RWPE2 (cell line): ENCODE measurements at regions not wholly inside any gene's neighbourhood (a gene's known extent, or its start where the extent isn't known, plus 50 kb on each side); places are given as distances from the start of the nearest gene placed in this dataset.

Experiments used
- ATAC-seq: fragments of 200-7000 bp; cut with Tn5 transposase; 3 replicates; pipeline ENCODE4 v1.9.1; 2021; ENCODE audit warnings: low read depth
- DNase-seq: peaks from one replicate; pipeline ENCODE4 v3.0.0-alpha.2; 2020; ENCODE audit warnings: low spot score
- H3K27ac ChIP-seq: fragments of 450-650 bp; 2 replicates; pipeline ENCODE4 v1.5.1; 2017; ENCODE audit warnings: mild to moderate bottlenecking; ENCODE audit not compliant: poor library complexity, severe bottlenecking
- H3K27me3 ChIP-seq: fragments of 250-450 bp; sonication (Bioruptor Pico); 2 replicates; pipeline ENCODE4 v1.5.1; 2021; ENCODE audit warnings: mild to moderate bottlenecking, moderate library complexity; ENCODE audit not compliant: insufficient read depth, poor library complexity, severe bottlenecking
- H3K36me3 ChIP-seq: fragments of 250-450 bp; sonication (Bioruptor Pico); 2 replicates; pipeline ENCODE4 v1.5.1; 2020; ENCODE audit warnings: low read depth, mild to moderate bottlenecking, moderate library complexity
- H3K4me1 ChIP-seq: fragments of 250-450 bp; sonication (Bioruptor Pico); 2 replicates; pipeline ENCODE4 v1.5.1; 2021; ENCODE audit warnings: mild to moderate bottlenecking, moderate library complexity; ENCODE audit not compliant: insufficient read depth, poor library complexity, severe bottlenecking
- H3K4me3 ChIP-seq: fragments of 250-450 bp; sonication (Bioruptor Pico); 2 replicates; pipeline ENCODE4 v1.5.1; 2021; ENCODE audit warnings: mild to moderate bottlenecking, moderate library complexity; ENCODE audit not compliant: severe bottlenecking
- H3K9me3 ChIP-seq: fragments of 250-450 bp; sonication (Bioruptor Pico); 2 replicates; pipeline ENCODE4 v1.5.1; 2021; ENCODE audit warnings: mild to moderate bottlenecking, moderate library complexity; ENCODE audit not compliant: severe bottlenecking
- TF ChIP-seq, protein P1 (sequence below): fragments of 450-650 bp; IDR thresholded peaks from one replicate; pipeline ENCODE4 v1.5.1; 2017; ENCODE audit warnings: mild to moderate bottlenecking, moderate library complexity; ENCODE audit not compliant: poor library complexity, severe bottlenecking

DNA sequence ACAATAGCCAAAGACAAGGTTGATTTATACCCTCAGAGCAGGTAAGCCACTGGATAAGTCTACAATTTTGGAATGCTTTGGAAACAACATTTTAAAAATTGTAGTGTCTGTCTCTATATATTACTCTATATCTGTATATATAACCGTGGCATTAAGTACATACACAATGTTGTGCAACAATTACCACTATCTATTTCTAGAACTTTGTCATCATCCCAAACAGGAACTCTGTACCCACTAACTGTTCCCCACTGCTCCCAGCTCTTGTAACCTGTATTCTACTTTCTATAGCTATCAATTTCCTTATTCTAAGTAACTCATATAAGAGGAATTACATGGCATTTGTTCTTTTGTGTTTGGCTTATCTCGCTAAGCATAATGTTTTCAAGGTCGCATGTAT, 78.2 kb upstream of the ASCC3 start:
- DNase-seq, result no peak
- Histone ChIP-seq H3K4me1 (no peaks in the 10 kb centered on the region), H3K4me3 (no peak overlapping the region), H3K9me3 (no peaks in the 10 kb centered on the region), H3K27ac (no peak overlapping the region), H3K27me3 (peaks cover 4% of the 10 kb centered on the region), H3K36me3 (no peaks in the 10 kb centered on the region)
- no peak for ATAC-seq
- TF ChIP-seq, protein P1, sequence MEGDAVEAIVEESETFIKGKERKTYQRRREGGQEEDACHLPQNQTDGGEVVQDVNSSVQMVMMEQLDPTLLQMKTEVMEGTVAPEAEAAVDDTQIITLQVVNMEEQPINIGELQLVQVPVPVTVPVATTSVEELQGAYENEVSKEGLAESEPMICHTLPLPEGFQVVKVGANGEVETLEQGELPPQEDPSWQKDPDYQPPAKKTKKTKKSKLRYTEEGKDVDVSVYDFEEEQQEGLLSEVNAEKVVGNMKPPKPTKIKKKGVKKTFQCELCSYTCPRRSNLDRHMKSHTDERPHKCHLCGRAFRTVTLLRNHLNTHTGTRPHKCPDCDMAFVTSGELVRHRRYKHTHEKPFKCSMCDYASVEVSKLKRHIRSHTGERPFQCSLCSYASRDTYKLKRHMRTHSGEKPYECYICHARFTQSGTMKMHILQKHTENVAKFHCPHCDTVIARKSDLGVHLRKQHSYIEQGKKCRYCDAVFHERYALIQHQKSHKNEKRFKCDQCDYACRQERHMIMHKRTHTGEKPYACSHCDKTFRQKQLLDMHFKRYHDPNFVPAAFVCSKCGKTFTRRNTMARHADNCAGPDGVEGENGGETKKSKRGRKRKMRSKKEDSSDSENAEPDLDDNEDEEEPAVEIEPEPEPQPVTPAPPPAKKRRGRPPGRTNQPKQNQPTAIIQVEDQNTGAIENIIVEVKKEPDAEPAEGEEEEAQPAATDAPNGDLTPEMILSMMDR, result no peak

GRCh38 chr6:100962466-100962865, 81.3 kb upstream of the ASCC3 start:
- no peak for ATAC-seq

GRCh38 chr6:100965067-100965466, 83.9 kb upstream of the ASCC3 start:
- H3K4me3 ChIP-seq, result no peak overlapping the region
- DNase-seq, result no peak

More at GRCh38 chr6:100962466-100962865, 81.3 kb upstream of the ASCC3 start:
- H3K9me3 ChIP-seq, result no peaks in the 10 kb centered on the region
- H3K4me1 ChIP-seq, result no peaks in the 10 kb centered on the region
- no peak for DNase-seq
- TF ChIP-seq, protein P1, result no peak
- no peaks in the 10 kb centered on the region for H3K36me3 ChIP-seq
- no peak overlapping the region for H3K27ac ChIP-seq
- H3K27me3 ChIP-seq, result peaks cover 4% of the 10 kb centered on the region
- H3K4me3 ChIP-seq, result no peak overlapping the region

DNA sequence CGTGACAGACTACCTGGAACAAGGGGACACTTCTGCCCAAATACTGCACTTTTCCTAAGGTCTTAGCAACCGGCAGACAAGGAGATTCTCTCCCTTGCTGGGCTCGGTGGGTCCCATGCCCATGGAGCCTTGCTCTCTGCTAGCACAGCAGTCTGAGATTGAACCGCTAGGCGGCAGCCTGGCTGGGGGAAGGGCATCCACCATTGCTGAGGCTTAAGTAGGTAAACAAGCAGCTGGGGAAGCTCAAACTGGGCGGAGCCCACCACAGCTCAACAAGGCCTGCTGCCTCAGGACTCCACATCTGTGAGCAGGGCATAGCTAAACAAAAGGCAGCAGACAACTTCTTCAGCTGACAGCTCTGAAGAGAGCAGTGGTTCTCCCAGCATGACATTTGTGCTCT, 87.8 kb upstream of the ASCC3 start:
- ATAC-seq (no peak), DNase-seq (no peak)
- Histone ChIP-seq H3K4me1 (no peaks in the 10 kb centered on the region), H3K27ac (no peak overlapping the region), H3K9me3 (no peaks in the 10 kb centered on the region), H3K27me3 (no peaks in the 10 kb centered on the region), H3K36me3 (no peaks in the 10 kb centered on the region), H3K4me3 (no peak overlapping the region)
- TF ChIP-seq, protein P1, result no peak

More at GRCh38 chr6:100965067-100965466, 83.9 kb upstream of the ASCC3 start:
- Histone ChIP-seq H3K9me3 (no peaks in the 10 kb centered on the region), H3K36me3 (no peaks in the 10 kb centered on the region), H3K4me1 (no peaks in the 10 kb centered on the region), H3K27me3 (no peaks in the 10 kb centered on the region), H3K27ac (no peak overlapping the region)
- no peak for ATAC-seq
- TF ChIP-seq, protein P1, result no peak

- ATAC-seq, result no peak
- no peak for DNase-seq
- TF ChIP-seq, protein P1, result no peak
- Histone ChIP-seq H3K4me3 (no peak overlapping the region), H3K27me3 (no peaks in the 10 kb centered on the region), H3K36me3 (no peaks in the 10 kb centered on the region), H3K4me1 (no peaks in the 10 kb centered on the region), H3K27ac (no peak overlapping the region), H3K9me3 (peaks cover 3% of the 10 kb centered on the region)
Measured at GRCh38 chr6:100979267-100979666, 98.1 kb upstream of the ASCC3 start.
